ENCODE measurements at regions not wholly inside any gene's neighbourhood (a gene's known extent, or its start where the extent isn't known, plus 50 kb on each side); places are given as distances from the start of the nearest gene placed in this dataset.

DNA sequence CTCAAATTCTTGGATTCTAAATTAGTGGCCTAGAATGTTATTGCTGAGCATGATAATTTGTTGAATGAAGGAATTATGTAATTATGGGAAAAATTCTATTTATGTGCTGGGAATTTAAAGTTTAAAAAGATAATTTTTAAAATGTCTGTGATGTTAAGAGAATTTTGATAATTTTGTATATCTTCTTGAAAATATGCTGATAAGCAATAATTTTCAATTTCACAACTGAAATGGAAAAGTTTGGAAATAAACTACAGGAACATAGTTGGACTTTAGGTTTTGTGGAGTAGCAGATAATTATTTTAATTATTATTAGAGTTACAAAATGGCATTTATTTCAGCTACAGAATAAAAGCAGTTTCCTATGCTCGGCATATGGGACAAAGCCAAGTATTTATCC is 268.5 kb upstream of the TPK1 start:
- TF ChIP-seq CEBPB (IDR thresholded peaks at IDR 0.05; ENCODE audit: low read depth) (no peak), SRF (IDR thresholded peaks at IDR 0.05; ENCODE audit: low read depth) (no peak)

All from HCT116 (cell line).